H1 (cell line): ENCODE measurements at regions not wholly inside any gene's neighbourhood (a gene's known extent, or its start where the extent isn't known, plus 50 kb on each side); places are given as distances from the start of the nearest gene placed in this dataset.

Experiments
- CTCF ChIA-PET: fragments of 300-600 bp; sonication (Branson Sonifier 250); formaldehyde crosslinking; loops from one replicate; lab custom pipeline; 2021; ENCODE audit not compliant: partially characterized antibody; lab: Charles Lee
- POLR2A ChIA-PET: fragments of 300-600 bp; sonication (Branson Sonifier 250); formaldehyde crosslinking; loops from one replicate; lab custom pipeline; 2021; ENCODE audit warnings: inconsistent platforms; ENCODE audit not compliant: partially characterized antibody; lab: Charles Lee
- DNase-seq, 2 experiments: peaks; one replicate each; pipeline versions ENCODE4 v3.0.0 to v3.0.0-alpha.2; 2010 to 2022; ENCODE audit warnings: low spot score in 2 of 2, low read depth in 1 of 2, mixed read lengths in 1 of 2
- FAIRE-seq: peaks from 2 replicates; lab custom pipeline; 2011; peaks lifted over from hg19 to GRCh38; lab: Jason Lieb, UNC
- H2AFZ ChIP-seq: 2 replicates; pipeline ENCODE4 v1.8.1; 2012; ENCODE audit warnings: low read length, inconsistent platforms
- H2AK5ac ChIP-seq: 2 replicates; pipeline ENCODE4 v1.6.1; 2013; ENCODE audit warnings: low read depth, low read length
- H2BK120ac ChIP-seq: replicated peaks from 2 replicates; pipeline ENCODE3; 2013; ENCODE audit warnings: low read depth, low read length, inconsistent platforms
- H2BK12ac ChIP-seq: 2 replicates; pipeline ENCODE4 v1.6.1; 2013; ENCODE audit warnings: low read depth, low read length
- H2BK15ac ChIP-seq: 2 replicates; pipeline ENCODE4 v1.6.1; 2013; ENCODE audit warnings: low read length
- H2BK20ac ChIP-seq: 2 replicates; pipeline ENCODE4 v1.6.1; 2013; ENCODE audit warnings: low read length
- H2BK5ac ChIP-seq: 2 replicates; pipeline ENCODE4 v1.6.1; 2013; ENCODE audit warnings: low read depth, low read length
- H3K14ac ChIP-seq: 2 replicates; pipeline ENCODE4 v1.6.1; 2013; ENCODE audit warnings: inconsistent platforms; ENCODE audit not compliant: insufficient read length
- H3K18ac ChIP-seq: 2 replicates; pipeline ENCODE4 v1.6.1; 2013; ENCODE audit warnings: low read length; ENCODE audit errors: extremely low read depth
- H3K23ac ChIP-seq: 2 replicates; pipeline ENCODE4 v1.6.1; 2013; ENCODE audit warnings: inconsistent platforms; ENCODE audit not compliant: insufficient read length
- H3K23me2 ChIP-seq: 2 replicates; pipeline ENCODE4 v1.6.1; 2013; ENCODE audit warnings: low read depth, low read length
- H3K27ac ChIP-seq: 2 replicates; pipeline ENCODE4 v1.6.1; 2011; ENCODE audit warnings: low read depth, low read length, inconsistent platforms
- H3K27me3 ChIP-seq, 4 experiments: replicated peaks in 1 of 4; 1 replicate in 1 of 4; 2 replicates in 3 of 4; pipeline versions ENCODE4 v1.6.1 to v1.8.1; 2011 to 2013; ENCODE audit warnings: low read length in 3 of 4, mild to moderate bottlenecking in 3 of 4, inconsistent platforms in 2 of 4, mixed read lengths in 2 of 4, moderate library complexity in 1 of 4; ENCODE audit not compliant: control insufficient read depth in 3 of 4, insufficient read depth in 3 of 4; ENCODE audit errors: extremely low read depth in 1 of 4
- H3K36me3 ChIP-seq, 4 experiments: 2 replicates each; pipeline versions ENCODE4 v1.6.1 to v1.8.1; 2011 to 2013; ENCODE audit warnings: mild to moderate bottlenecking in 4 of 4, low read length in 3 of 4, moderate library complexity in 2 of 4, control low read depth in 1 of 4, inconsistent platforms in 1 of 4; ENCODE audit not compliant: insufficient read depth in 4 of 4, control insufficient read depth in 2 of 4
- H3K4ac ChIP-seq: replicated peaks from 2 replicates; pipeline ENCODE3; 2013; ENCODE audit warnings: low read length, low read depth, mixed read lengths, inconsistent platforms; ENCODE audit not compliant: insufficient read length
- H3K4me1 ChIP-seq, 4 experiments: replicated peaks in 1 of 4; 1 replicate in 1 of 4; 2 replicates in 3 of 4; pipeline versions ENCODE4 v1.6.1 to v1.8.1; 2011 to 2013; ENCODE audit warnings: low read length in 3 of 4, inconsistent platforms in 2 of 4, mixed read lengths in 1 of 4; ENCODE audit not compliant: insufficient read depth in 4 of 4, control insufficient read depth in 3 of 4
- H3K4me2 ChIP-seq, 2 experiments: 2 replicates each; pipeline versions ENCODE4 v1.6.1 to v1.8.1; 2011 to 2013; ENCODE audit warnings: low read depth in 2 of 2, low read length in 2 of 2, control low read depth in 1 of 2, inconsistent platforms in 1 of 2, mild to moderate bottlenecking in 1 of 2; ENCODE audit not compliant: insufficient read depth in 1 of 2
- H3K4me3 ChIP-seq, 4 experiments: fragments of 200-600, 300-600 bp in 1 of 4; sonication (generic), shearing (Covaris generic), sonication (Bioruptor Twin) in 1 of 4; 2 replicates each; pipeline versions ENCODE4 v1.5.1 to v1.8.1; 2011 to 2016; ENCODE audit warnings: low read length in 4 of 4, low read depth in 3 of 4, control low read depth in 2 of 4, inconsistent platforms in 2 of 4, mild to moderate bottlenecking in 2 of 4, mixed read lengths in 1 of 4, moderate library complexity in 1 of 4; ENCODE audit not compliant: insufficient read depth in 2 of 4; ENCODE audit errors: extremely low read depth in 1 of 4
- H3K56ac ChIP-seq: replicated peaks from 2 replicates; pipeline ENCODE3; 2013; ENCODE audit warnings: low read depth, mild to moderate bottlenecking, mixed read lengths, low read length, inconsistent platforms; ENCODE audit not compliant: insufficient read length
- H3K79me1 ChIP-seq: 2 replicates; pipeline ENCODE4 v1.6.1; 2013; ENCODE audit warnings: low read depth, low read length, control low read depth
- H3K79me2 ChIP-seq, 2 experiments: 2 replicates each; pipeline versions ENCODE4 v1.6.1 to v1.8.1; 2012 to 2013; ENCODE audit warnings: low read length in 2 of 2, mild to moderate bottlenecking in 2 of 2, inconsistent platforms in 1 of 2; ENCODE audit not compliant: insufficient read depth in 2 of 2, control insufficient read depth in 1 of 2
- H3K9ac ChIP-seq, 4 experiments: replicated peaks in 1 of 4; 1 replicate in 1 of 4; 2 replicates in 3 of 4; pipeline versions ENCODE4 v1.6.1 to v1.8.1; 2011 to 2013; ENCODE audit warnings: low read depth in 3 of 4, low read length in 3 of 4, control low read depth in 2 of 4, mild to moderate bottlenecking in 2 of 4, moderate library complexity in 2 of 4, inconsistent platforms in 1 of 4; ENCODE audit errors: extremely low read depth in 1 of 4
- H3K9me3 ChIP-seq, 2 experiments: 2 replicates each; pipeline versions ENCODE4 v1.6.1 to v1.8.1; 2012 to 2013; ENCODE audit warnings: mild to moderate bottlenecking in 2 of 2, moderate library complexity in 2 of 2, control low read depth in 1 of 2, inconsistent platforms in 1 of 2, low read depth in 1 of 2, low read length in 1 of 2, mixed read lengths in 1 of 2; ENCODE audit not compliant: insufficient read depth in 2 of 2
- H4K20me1 ChIP-seq, 2 experiments: replicated peaks in 1 of 2; 2 replicates each; pipeline versions ENCODE3 to v1.8.1; 2011 to 2013; ENCODE audit warnings: inconsistent platforms in 2 of 2, low read length in 2 of 2, mild to moderate bottlenecking in 1 of 2; ENCODE audit not compliant: insufficient read depth in 2 of 2, control insufficient read depth in 1 of 2
- H4K5ac ChIP-seq: 2 replicates; pipeline ENCODE4 v1.6.1; 2013; ENCODE audit warnings: low read length, low read depth, mixed read lengths, inconsistent platforms; ENCODE audit not compliant: insufficient read length
- H4K8ac ChIP-seq: 2 replicates; pipeline ENCODE4 v1.8.0; 2013; ENCODE audit warnings: mild to moderate bottlenecking, moderate library complexity, low read length, inconsistent platforms; ENCODE audit not compliant: insufficient read depth; ENCODE audit errors: extremely low read depth
- H4K91ac ChIP-seq: replicated peaks from 2 replicates; pipeline ENCODE3; 2013; ENCODE audit warnings: low read length, mixed read lengths, inconsistent platforms; ENCODE audit not compliant: insufficient read length
- HDAC2 ChIP-seq, 2 experiments: fragments of 300-600 bp in 1 of 2; sonication (generic) in 1 of 2; IDR thresholded peaks; 2 replicates each; pipeline ENCODE4 v1.6.1; 2011 to 2012; ENCODE audit warnings: low read depth in 2 of 2, low read length in 2 of 2, mild to moderate bottlenecking in 2 of 2, moderate library complexity in 2 of 2, borderline replicate concordance in 1 of 2, inconsistent platforms in 1 of 2
- MAFK ChIP-seq: IDR thresholded peaks from 2 replicates; pipeline ENCODE4 v1.6.1; 2012; ENCODE audit warnings: low read depth, mild to moderate bottlenecking, improper control_type of control experiment, low read length
- MAX ChIP-seq: IDR thresholded peaks from 2 replicates; pipeline ENCODE4 v1.6.1; 2012; ENCODE audit warnings: inconsistent platforms
- SP2 ChIP-seq: IDR thresholded peaks from 2 replicates; pipeline ENCODE4 v1.6.1; 2012; ENCODE audit warnings: mild to moderate bottlenecking, low read length, inconsistent platforms
- WGBS, 2 experiments: shearing (Covaris generic) in 1 of 2; methylation state at CpG; one replicate each; pipeline versions ENCODE4 v1.1.6 to v1.1.7; 2013 to 2015; ENCODE audit warnings: low lambda C conversion rate in 2 of 2, mixed read lengths in 2 of 2, inconsistent platforms in 1 of 2, low coverage in 1 of 2, missing lambda C conversion rate in 1 of 2; ENCODE audit not compliant: insufficient replicate concordance in 2 of 2, insufficient coverage in 1 of 2, insufficient read length in 1 of 2; ENCODE audit errors: extremely low coverage in 1 of 2, missing lambda C conversion rate in 1 of 2; 5-methylcytosine and 5-hydroxymethylcytosine counted together

- H4K8ac ChIP-seq, result no peak overlapping the region
- H3K23me2 ChIP-seq, result no peaks in the 10 kb centered on the region
- no peak overlapping the region for H2BK20ac ChIP-seq
- H3K4ac ChIP-seq, result no peak overlapping the region
- DNase-seq (no peak), FAIRE-seq (no peak)
- ChIA-PET POLR2A (no interaction called here), CTCF (no interaction called here)
- no peak overlapping the region for H2BK120ac ChIP-seq
- H3K27me3 ChIP-seq, result no peaks in the 10 kb centered on the region
- no peak overlapping the region for H3K27ac ChIP-seq
- 85% methylated on average over 1 of the region's 1 CpG; no CpG with 5 or more reads in 1 of the 2 experiments for WGBS, 2 experiments
- H2BK12ac ChIP-seq, result no peak overlapping the region
- no peaks in the 10 kb centered on the region; a peak in 1 of 4 replicates for H3K9me3 ChIP-seq
- no peak overlapping the region for H3K4me3 ChIP-seq
- H4K5ac ChIP-seq, result no peak overlapping the region
- no peak overlapping the region for H4K91ac ChIP-seq
- H3K23ac ChIP-seq, result no peak overlapping the region
- no peak for TF ChIP-seq HDAC2 (IDR thresholded peaks at IDR 0.05; ENCODE audit: borderline replicate concordance in 1 of 2, low read depth in 2 of 2, low read length in 2 of 2)
- TF ChIP-seq SP2, result no peak
- no peak for TF ChIP-seq MAX
- no peak for TF ChIP-seq MAFK
- H3K14ac ChIP-seq, result no peak overlapping the region
- H3K18ac ChIP-seq, result no peak overlapping the region
- H3K4me2 ChIP-seq, result no peak overlapping the region
- no peaks in the 10 kb centered on the region for H3K79me2 ChIP-seq
- H3K36me3 ChIP-seq, result no peaks in the 10 kb centered on the region
- no peak overlapping the region for H2BK15ac ChIP-seq
- H2BK5ac ChIP-seq, result no peak overlapping the region
- H3K9ac ChIP-seq, result no peak overlapping the region
- H3K79me1 ChIP-seq, result no peaks in the 10 kb centered on the region
- H2AK5ac ChIP-seq, result no peak overlapping the region
- H3K4me1 ChIP-seq, result peaks cover 0 to 2% (median under 1%) of the 10 kb centered on the region in 4 experiments; a peak in 3 of 7 replicates
- no peak overlapping the region for H2AFZ ChIP-seq
- H4K20me1 ChIP-seq, result no peaks in the 10 kb centered on the region
- no peak overlapping the region for H3K56ac ChIP-seq
Measured at GRCh38 chr4:136768925-136769275, 763.4 kb downstream of the PCDH18 start.
